ENCODE measurements at regions not wholly inside any gene's neighbourhood (a gene's known extent, or its start where the extent isn't known, plus 50 kb on each side); places are given as distances from the start of the nearest gene placed in this dataset.

DNA sequence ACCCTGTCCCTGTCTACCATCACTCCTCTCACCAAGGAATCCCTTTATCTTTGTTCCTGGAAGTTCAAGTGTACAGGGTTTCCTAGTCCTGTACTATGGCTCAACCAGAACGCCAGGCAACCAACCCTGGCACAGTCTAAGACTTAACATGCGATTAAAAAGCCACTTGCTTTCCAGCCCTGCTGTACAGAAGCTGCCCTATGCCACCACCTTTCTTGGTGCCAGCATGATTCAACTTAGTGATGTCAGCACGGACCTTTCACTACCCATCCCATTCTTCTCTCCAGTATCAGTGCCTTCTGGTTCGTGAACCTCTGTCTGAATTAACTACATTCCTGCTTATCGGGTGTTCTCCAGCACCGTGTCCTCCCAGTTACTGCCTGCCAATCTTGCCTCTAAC is 151.1 kb downstream of the KLF12 start:
- TF ChIP-seq, protein P1, sequence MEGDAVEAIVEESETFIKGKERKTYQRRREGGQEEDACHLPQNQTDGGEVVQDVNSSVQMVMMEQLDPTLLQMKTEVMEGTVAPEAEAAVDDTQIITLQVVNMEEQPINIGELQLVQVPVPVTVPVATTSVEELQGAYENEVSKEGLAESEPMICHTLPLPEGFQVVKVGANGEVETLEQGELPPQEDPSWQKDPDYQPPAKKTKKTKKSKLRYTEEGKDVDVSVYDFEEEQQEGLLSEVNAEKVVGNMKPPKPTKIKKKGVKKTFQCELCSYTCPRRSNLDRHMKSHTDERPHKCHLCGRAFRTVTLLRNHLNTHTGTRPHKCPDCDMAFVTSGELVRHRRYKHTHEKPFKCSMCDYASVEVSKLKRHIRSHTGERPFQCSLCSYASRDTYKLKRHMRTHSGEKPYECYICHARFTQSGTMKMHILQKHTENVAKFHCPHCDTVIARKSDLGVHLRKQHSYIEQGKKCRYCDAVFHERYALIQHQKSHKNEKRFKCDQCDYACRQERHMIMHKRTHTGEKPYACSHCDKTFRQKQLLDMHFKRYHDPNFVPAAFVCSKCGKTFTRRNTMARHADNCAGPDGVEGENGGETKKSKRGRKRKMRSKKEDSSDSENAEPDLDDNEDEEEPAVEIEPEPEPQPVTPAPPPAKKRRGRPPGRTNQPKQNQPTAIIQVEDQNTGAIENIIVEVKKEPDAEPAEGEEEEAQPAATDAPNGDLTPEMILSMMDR (conservative IDR thresholded peaks at IDR 0.05 in 1 of 2, IDR thresholded peaks at IDR 0.05 in 1 of 2; ENCODE audit: extremely low read depth in 1 of 2, insufficient read depth in 1 of 2, low read depth in 1 of 2, low read length in 2 of 2), result no peak
- no peak for TF ChIP-seq EZH2 (IDR thresholded peaks at IDR 0.05; ENCODE audit: borderline replicate concordance, low read length)

All from mammary epithelial cell (primary cell).